ENCODE measurements at regions not wholly inside any gene's neighbourhood (a gene's known extent, or its start where the extent isn't known, plus 50 kb on each side); places are given as distances from the start of the nearest gene placed in this dataset.

DNA sequence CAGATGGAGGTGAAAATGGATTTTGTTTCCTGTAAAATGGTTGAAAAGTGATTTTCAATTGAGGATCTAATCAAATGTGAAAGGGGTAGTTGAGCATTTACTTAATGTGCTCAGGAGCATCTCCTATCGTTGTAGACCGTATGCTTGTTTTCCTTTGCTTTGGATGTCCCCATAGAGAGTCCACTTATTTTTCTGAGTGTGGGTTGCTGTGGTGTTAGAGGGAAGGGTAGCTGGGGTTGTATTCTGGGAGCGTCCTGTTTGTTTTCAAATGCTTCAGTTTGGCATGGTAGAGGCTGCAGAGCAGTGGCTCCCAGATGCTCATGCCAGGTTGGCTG is 154.1 kb downstream of the MAT2B start:
- no peak overlapping the region for H3K27ac ChIP-seq (ENCODE audit: low read length)
- H3K27me3 ChIP-seq (ENCODE audit: control insufficient read depth, insufficient read depth, low read length) = no peaks in the 10 kb centered on the region
- H3K9me3 ChIP-seq (ENCODE audit: control insufficient read depth, low read depth, low read length) = no peaks in the 10 kb centered on the region
- no peaks in the 10 kb centered on the region for H3K36me3 ChIP-seq (ENCODE audit: control insufficient read depth, low read depth, low read length)
- no peak overlapping the region for H3K4me3 ChIP-seq (ENCODE audit: low read length)
- no peak overlapping the region for H3K9ac ChIP-seq (ENCODE audit: low read length)
- no peaks in the 10 kb centered on the region for H3K4me1 ChIP-seq (ENCODE audit: control insufficient read depth, low read depth, low read length)

DNA sequence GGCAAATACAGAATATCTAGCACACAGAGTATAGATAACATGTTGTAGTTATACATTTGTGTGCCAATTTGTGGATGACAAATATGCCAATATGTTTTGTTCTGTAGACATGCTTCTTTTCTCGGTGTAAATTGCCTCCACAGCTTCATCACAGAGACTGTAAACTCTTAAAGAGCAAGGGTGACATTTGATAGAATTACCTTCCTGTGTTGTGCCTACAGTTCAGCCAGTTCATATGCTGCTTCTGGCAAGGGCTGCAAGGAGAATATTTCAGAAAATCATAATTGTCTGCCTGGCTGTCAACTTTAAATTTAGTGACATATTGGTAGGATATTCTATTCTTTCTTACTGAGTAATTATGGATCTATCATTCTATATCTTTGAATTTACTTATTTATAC is 155.1 kb downstream of the MAT2B start:
- Histone ChIP-seq H3K9ac (ENCODE audit: low read length) (no peak overlapping the region), H3K36me3 (ENCODE audit: control insufficient read depth, low read depth, low read length) (no peaks in the 10 kb centered on the region), H3K27ac (ENCODE audit: low read length) (no peak overlapping the region), H3K9me3 (ENCODE audit: control insufficient read depth, low read depth, low read length) (no peaks in the 10 kb centered on the region), H3K27me3 (ENCODE audit: control insufficient read depth, insufficient read depth, low read length) (no peaks in the 10 kb centered on the region), H3K4me1 (ENCODE audit: control insufficient read depth, low read depth, low read length) (no peaks in the 10 kb centered on the region), H3K4me3 (ENCODE audit: low read length) (no peak overlapping the region)

DNA sequence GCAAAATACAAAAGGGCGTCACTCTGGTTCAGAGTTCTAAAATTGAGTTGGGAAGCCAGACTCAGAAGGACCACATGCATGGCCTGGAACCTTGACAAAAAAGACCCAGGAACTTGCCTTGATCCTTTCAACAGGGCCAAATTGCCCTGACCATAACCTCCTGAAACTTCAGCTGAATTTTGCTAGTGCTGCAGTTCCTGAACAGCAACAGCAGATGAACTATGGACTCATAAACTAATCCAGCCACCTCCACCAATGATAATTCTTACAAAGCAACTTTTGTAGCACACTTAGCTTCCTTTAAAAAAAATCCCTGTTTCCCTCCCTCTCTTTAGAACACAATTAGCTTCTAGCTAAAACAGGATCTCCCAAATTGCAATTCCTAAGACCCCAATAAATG is 155.9 kb downstream of the MAT2B start:
- Histone ChIP-seq H3K9me3 (ENCODE audit: control insufficient read depth, low read depth, low read length) (no peaks in the 10 kb centered on the region), H3K9ac (ENCODE audit: low read length) (no peak overlapping the region), H3K4me1 (ENCODE audit: control insufficient read depth, low read depth, low read length) (no peaks in the 10 kb centered on the region), H3K36me3 (ENCODE audit: control insufficient read depth, low read depth, low read length) (no peaks in the 10 kb centered on the region), H3K27ac (ENCODE audit: low read length) (no peak overlapping the region), H3K4me3 (ENCODE audit: low read length) (no peak overlapping the region), H3K27me3 (ENCODE audit: control insufficient read depth, insufficient read depth, low read length) (no peaks in the 10 kb centered on the region)

DNA sequence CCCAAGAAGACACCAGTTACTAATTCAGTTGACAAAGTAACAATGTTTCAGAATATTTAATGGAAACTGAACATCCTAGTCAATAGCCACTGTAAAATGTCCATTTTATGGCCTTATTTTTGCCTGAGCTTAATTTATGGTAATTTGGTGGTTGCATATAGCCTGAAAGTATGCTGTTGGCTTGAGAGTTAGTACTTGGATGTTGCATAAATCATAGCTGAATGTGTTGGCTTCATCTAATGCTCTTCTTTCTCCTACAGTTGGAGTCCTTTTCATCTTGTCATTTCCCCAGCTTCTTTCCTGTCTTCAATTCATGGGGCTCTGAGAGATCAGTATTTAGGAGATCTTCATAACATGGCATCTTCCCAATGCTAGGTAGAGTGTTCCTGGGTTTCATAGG is 164.6 kb downstream of the MAT2B start:
- Histone ChIP-seq H3K27ac (ENCODE audit: low read length) (no peak overlapping the region), H3K4me1 (ENCODE audit: control insufficient read depth, low read depth, low read length) (no peaks in the 10 kb centered on the region), H3K9ac (ENCODE audit: low read length) (no peak overlapping the region), H3K27me3 (ENCODE audit: control insufficient read depth, insufficient read depth, low read length) (no peaks in the 10 kb centered on the region), H3K4me3 (ENCODE audit: low read length) (no peak overlapping the region), H3K9me3 (ENCODE audit: control insufficient read depth, low read depth, low read length) (no peaks in the 10 kb centered on the region), H3K36me3 (ENCODE audit: control insufficient read depth, low read depth, low read length) (no peaks in the 10 kb centered on the region)

DNA sequence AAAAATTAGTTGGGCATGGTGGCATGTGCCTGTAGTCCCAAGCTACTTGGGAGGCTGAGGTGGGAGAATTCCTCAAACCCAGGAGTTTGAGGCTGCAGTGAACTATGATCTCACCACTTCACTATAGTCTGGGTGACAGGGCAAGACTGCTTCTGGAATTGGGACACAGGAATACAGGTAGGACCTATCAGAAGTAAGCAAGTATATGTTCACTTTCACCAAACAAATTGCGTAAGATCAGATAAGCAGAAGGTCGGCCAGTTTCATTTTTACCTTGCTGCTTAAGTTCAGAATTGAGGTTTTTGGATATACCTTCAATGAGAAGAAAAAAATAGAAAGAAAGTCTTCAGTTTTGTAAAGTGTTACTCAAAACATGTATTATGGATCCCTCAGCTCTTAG is 171.7 kb downstream of the MAT2B start:
- Histone ChIP-seq H3K27ac (ENCODE audit: low read length) (no peak overlapping the region), H3K4me1 (ENCODE audit: control insufficient read depth, low read depth, low read length) (no peaks in the 10 kb centered on the region), H3K9me3 (ENCODE audit: control insufficient read depth, low read depth, low read length) (no peaks in the 10 kb centered on the region), H3K27me3 (ENCODE audit: control insufficient read depth, insufficient read depth, low read length) (no peaks in the 10 kb centered on the region), H3K4me3 (ENCODE audit: low read length) (no peak overlapping the region), H3K9ac (ENCODE audit: low read length) (no peak overlapping the region), H3K36me3 (ENCODE audit: control insufficient read depth, low read depth, low read length) (no peaks in the 10 kb centered on the region)

DNA sequence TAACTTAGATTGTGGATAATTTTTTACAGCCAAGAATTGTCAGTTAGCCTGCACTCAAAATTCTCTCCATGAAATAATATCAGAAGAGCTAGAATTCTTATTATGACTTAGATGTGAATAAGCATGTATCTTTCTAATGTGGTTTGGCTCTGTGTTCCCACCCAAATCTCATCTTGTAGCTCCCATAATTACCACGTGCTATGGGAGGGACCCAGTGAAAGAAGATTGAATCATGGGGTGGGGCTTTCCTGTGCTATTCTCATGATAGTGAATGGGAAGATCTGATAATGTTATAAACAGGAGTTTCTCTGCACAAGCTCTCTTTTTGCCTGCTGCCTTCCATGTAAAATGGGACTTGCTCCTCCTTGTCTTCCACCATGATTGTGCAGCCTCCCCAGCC is 176.8 kb downstream of the MAT2B start:
- H3K27me3 ChIP-seq (ENCODE audit: control insufficient read depth, insufficient read depth, low read length) = no peaks in the 10 kb centered on the region
- no peaks in the 10 kb centered on the region for H3K36me3 ChIP-seq (ENCODE audit: control insufficient read depth, low read depth, low read length)
- H3K4me3 ChIP-seq (ENCODE audit: low read length) = no peak overlapping the region
- H3K9me3 ChIP-seq (ENCODE audit: control insufficient read depth, low read depth, low read length) = no peaks in the 10 kb centered on the region
- no peaks in the 10 kb centered on the region for H3K4me1 ChIP-seq (ENCODE audit: control insufficient read depth, low read depth, low read length)
- H3K9ac ChIP-seq (ENCODE audit: low read length) = no peak overlapping the region
- no peak overlapping the region for H3K27ac ChIP-seq (ENCODE audit: low read length)

DNA sequence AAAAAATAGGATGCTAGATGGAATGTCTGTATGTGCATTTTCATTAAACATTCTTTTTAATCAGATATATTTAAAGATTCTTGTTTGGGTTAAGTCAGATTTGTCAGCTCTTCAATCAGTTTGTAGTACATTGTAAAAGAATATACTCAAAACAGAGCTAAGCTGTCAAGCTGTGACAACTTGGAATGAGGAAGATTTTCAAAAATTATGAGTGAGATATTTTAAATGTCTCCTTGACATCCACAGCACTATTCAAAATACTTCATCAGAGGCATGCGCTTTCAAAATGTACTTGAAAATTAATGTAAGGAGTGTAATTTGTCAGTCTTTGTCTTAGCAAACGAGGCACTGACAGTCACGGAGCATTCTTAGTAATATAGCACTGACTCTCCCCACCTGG is 182.0 kb downstream of the MAT2B start:
- no peaks in the 10 kb centered on the region for H3K4me1 ChIP-seq (ENCODE audit: control insufficient read depth, low read depth, low read length)
- no peaks in the 10 kb centered on the region for H3K9me3 ChIP-seq (ENCODE audit: control insufficient read depth, low read depth, low read length)
- H3K4me3 ChIP-seq (ENCODE audit: low read length) = no peak overlapping the region
- no peak overlapping the region for H3K9ac ChIP-seq (ENCODE audit: low read length)
- H3K27me3 ChIP-seq (ENCODE audit: control insufficient read depth, insufficient read depth, low read length) = no peaks in the 10 kb centered on the region
- H3K36me3 ChIP-seq (ENCODE audit: control insufficient read depth, low read depth, low read length) = no peaks in the 10 kb centered on the region
- no peak overlapping the region for H3K27ac ChIP-seq (ENCODE audit: low read length)

DNA sequence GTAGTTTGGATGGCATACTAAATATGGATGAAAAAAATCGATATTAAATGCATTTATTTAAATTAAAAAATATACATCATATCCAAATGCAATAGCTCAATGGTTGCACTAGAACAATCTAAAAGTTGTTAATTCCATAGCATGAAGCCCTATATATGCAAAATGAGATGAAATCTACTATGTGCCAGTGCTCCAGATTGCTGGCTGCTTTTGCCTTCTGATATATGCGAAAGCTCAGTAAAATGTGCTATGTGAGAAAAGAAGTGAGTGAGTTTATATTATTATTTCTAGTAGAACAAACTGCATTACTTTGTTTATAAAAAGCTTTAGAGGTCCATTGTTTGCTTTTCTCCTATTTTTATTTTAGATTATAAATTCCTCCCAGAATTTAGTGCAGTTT is 186.7 kb downstream of the MAT2B start:
- Histone ChIP-seq H3K4me1 (ENCODE audit: control insufficient read depth, low read depth, low read length) (peaks cover 4% of the 10 kb centered on the region), H3K4me3 (ENCODE audit: low read length) (no peak overlapping the region), H3K36me3 (ENCODE audit: control insufficient read depth, low read depth, low read length) (no peaks in the 10 kb centered on the region), H3K27me3 (ENCODE audit: control insufficient read depth, insufficient read depth, low read length) (no peaks in the 10 kb centered on the region), H3K9ac (ENCODE audit: low read length) (no peak overlapping the region), H3K27ac (ENCODE audit: low read length) (no peak overlapping the region), H3K9me3 (ENCODE audit: control insufficient read depth, low read depth, low read length) (no peaks in the 10 kb centered on the region)

DNA sequence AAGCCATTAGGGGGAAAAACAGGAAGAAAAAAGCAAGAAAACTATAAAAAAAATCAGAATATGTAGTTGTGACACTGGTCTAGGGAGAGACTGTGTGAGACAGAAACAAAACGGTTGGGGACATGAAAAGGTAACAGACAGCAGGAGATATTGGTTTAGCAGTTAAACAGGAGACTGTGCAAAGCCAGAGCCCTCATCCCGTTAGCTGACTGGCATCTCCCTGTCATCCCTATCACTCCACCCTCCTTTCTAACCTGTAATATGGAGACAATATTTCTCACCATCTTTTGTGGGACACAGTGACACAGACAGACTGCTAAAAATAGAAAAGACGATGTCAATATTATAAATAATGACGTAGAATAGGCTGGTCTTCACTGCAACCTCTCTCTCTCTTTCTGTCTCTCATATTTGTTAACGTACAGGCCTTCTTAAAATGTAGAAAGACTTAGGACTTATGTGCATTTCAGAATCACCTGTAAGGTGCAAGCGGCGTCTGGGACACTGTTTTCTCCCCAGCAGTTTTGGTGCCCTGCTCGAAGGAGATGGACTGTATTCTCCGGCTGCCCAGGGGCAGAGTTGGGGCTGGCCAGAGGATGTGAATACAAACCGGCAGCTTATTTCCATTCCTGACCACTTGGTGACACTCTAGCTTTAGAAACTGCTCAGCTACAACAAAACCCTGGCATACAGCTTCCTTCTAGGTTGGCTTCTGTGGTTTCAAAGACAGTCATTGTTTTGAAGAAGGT is 190.6 kb downstream of the MAT2B start:
- Histone ChIP-seq H3K27ac (ENCODE audit: low read length) (no peak overlapping the region), H3K4me1 (ENCODE audit: control insufficient read depth, low read depth, low read length) (peaks cover 4% of the 10 kb centered on the region), H3K4me3 (ENCODE audit: low read length) (no peak overlapping the region), H3K27me3 (ENCODE audit: control insufficient read depth, insufficient read depth, low read length) (no peaks in the 10 kb centered on the region), H3K36me3 (ENCODE audit: control insufficient read depth, low read depth, low read length) (no peaks in the 10 kb centered on the region), H3K9me3 (ENCODE audit: control insufficient read depth, low read depth, low read length) (no peaks in the 10 kb centered on the region), H3K9ac (ENCODE audit: low read length) (no peak overlapping the region)

DNA sequence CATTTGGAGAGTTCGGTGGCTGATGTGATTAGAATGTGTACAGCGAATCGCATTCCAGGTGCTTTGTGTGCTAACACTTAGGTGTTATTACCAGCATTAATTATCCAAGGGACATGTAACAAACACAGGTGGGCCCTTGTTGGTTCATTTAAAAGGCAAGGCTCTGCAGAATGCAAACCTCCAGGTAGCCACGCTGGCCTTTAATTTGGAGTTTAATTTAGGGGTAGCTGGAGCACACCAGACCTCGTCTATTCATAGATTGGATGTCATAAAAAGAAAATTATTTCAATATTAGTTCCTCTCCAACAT is 191.1 kb downstream of the MAT2B start:
- Histone ChIP-seq H3K27me3 (ENCODE audit: control insufficient read depth, insufficient read depth, low read length) (no peaks in the 10 kb centered on the region), H3K36me3 (ENCODE audit: control insufficient read depth, low read depth, low read length) (no peaks in the 10 kb centered on the region), H3K4me3 (ENCODE audit: low read length) (no peak overlapping the region), H3K9ac (ENCODE audit: low read length) (no peak overlapping the region), H3K9me3 (ENCODE audit: control insufficient read depth, low read depth, low read length) (no peaks in the 10 kb centered on the region), H3K27ac (ENCODE audit: low read length) (no peak overlapping the region), H3K4me1 (ENCODE audit: control insufficient read depth, low read depth, low read length) (peaks cover 4% of the 10 kb centered on the region)

DNA sequence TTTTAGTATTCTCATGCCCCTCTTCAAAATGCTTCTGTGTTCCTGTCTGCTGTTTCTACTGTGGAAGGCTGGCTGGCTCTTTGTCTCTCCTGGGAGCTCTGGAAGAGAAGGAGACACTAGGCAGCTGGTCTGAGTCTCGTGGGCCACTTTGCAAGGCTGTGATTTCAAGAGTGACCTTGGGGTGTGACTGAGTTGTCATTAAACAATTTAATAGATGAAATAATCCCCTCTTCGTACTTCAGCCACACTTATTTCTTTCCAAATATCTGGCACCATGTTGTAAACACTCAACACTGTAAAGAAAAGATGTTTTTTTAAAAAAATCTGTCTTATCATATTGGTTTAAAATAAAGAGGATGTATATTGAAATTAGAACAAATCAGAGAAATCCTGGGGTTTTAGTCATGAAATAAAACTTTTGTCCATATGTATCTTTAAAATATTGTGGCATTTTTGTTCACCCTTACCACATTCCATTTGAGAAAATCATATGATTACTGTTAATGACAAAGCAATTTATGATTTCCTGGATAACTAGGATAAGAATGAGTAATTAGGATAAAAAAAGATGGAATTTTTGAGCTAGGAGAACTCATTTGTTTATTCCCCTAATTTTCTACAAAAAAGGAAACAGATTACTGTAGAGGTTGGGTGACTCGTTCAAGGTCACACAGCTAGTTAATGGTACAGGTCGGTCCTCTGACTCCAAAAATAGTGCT is 200.8 kb downstream of the MAT2B start:
- Histone ChIP-seq H3K9me3 (ENCODE audit: control insufficient read depth, low read depth, low read length) (no peaks in the 10 kb centered on the region), H3K4me1 (ENCODE audit: control insufficient read depth, low read depth, low read length) (no peaks in the 10 kb centered on the region), H3K4me3 (ENCODE audit: low read length) (no peak overlapping the region), H3K36me3 (ENCODE audit: control insufficient read depth, low read depth, low read length) (no peaks in the 10 kb centered on the region), H3K27me3 (ENCODE audit: control insufficient read depth, insufficient read depth, low read length) (no peaks in the 10 kb centered on the region), H3K27ac (ENCODE audit: low read length) (no peak overlapping the region), H3K9ac (ENCODE audit: low read length) (no peak overlapping the region)

DNA sequence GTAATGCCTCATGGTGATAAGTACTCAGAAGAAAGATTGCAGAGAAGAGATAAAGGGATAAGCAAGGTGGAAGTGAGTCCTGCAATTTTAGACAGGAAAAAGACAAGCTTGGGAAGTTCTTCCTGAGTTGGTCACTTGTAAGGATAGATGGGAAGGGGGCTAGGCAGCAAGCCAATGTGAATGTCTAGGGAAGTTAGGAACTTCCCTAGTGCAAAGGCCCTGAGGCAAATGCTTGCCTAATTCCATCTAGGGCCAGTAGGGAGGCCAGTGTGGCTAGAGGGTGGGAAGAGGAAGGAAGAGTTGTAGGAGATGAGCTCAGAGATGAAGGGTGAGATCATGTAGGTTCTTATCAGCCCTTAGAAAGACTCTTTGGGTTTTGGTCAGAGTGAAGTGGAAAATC is 206.6 kb downstream of the MAT2B start:
- H3K36me3 ChIP-seq (ENCODE audit: control insufficient read depth, low read depth, low read length) = no peaks in the 10 kb centered on the region
- H3K9ac ChIP-seq (ENCODE audit: low read length) = no peak overlapping the region
- H3K4me3 ChIP-seq (ENCODE audit: low read length) = no peak overlapping the region
- no peaks in the 10 kb centered on the region for H3K9me3 ChIP-seq (ENCODE audit: control insufficient read depth, low read depth, low read length)
- H3K27ac ChIP-seq (ENCODE audit: low read length) = no peak overlapping the region
- H3K27me3 ChIP-seq (ENCODE audit: control insufficient read depth, insufficient read depth, low read length) = no peaks in the 10 kb centered on the region
- H3K4me1 ChIP-seq (ENCODE audit: control insufficient read depth, low read depth, low read length) = no peaks in the 10 kb centered on the region
